GM23248 (cell line): ENCODE measurements at regions not wholly inside any gene's neighbourhood (a gene's known extent, or its start where the extent isn't known, plus 50 kb on each side); places are given as distances from the start of the nearest gene placed in this dataset.

Source experiments
- DNase-seq: peaks from one replicate; pipeline ENCODE4 v3.0.0-alpha.2; 2015
- H2AFZ ChIP-seq: fragments of 200-600 bp; sonication (generic); 2 replicates; pipeline ENCODE4 v1.6.1; 2016; ENCODE audit warnings: antibody characterized with exemption
- H3F3A ChIP-seq: fragments of 200-600 bp; sonication (generic); 2 replicates; pipeline ENCODE4 v1.6.1; 2016; ENCODE audit warnings: mild to moderate bottlenecking, antibody characterized with exemption, mixed run types; ENCODE audit not compliant: insufficient read depth
- H3K27ac ChIP-seq: fragments of 200-600 bp; sonication (generic); 2 replicates; pipeline ENCODE4 v1.5.1; 2016; ENCODE audit warnings: mild to moderate bottlenecking
- H3K27me3 ChIP-seq: fragments of 200-600 bp; sonication (generic); replicated peaks from 2 replicates; pipeline ENCODE4 v1.6.1; 2016; ENCODE audit warnings: mild to moderate bottlenecking; ENCODE audit not compliant: insufficient read depth
- H3K36me3 ChIP-seq: fragments of 200-600 bp; sonication (generic); 2 replicates; pipeline ENCODE4 v1.6.1; 2016; ENCODE audit warnings: low read depth, mild to moderate bottlenecking
- H3K4me1 ChIP-seq: fragments of 200-600 bp; sonication (generic); 2 replicates; pipeline ENCODE4 v1.6.1; 2016; ENCODE audit warnings: mild to moderate bottlenecking; ENCODE audit not compliant: insufficient read depth
- H3K4me2 ChIP-seq: fragments of 200-600 bp; sonication (generic); one replicate; pipeline ENCODE4 v1.6.1; 2016; ENCODE audit warnings: mild to moderate bottlenecking; ENCODE audit not compliant: unreplicated experiment
- H3K4me3 ChIP-seq: fragments of 200-600 bp; sonication (generic); 2 replicates; pipeline ENCODE4 v1.5.1; 2016; ENCODE audit warnings: mild to moderate bottlenecking
- H3K79me2 ChIP-seq: fragments of 200-600 bp; sonication (generic); 2 replicates; pipeline ENCODE4 v1.6.1; 2016; ENCODE audit warnings: mild to moderate bottlenecking; ENCODE audit not compliant: insufficient read depth
- H3K9ac ChIP-seq: fragments of 200-600 bp; sonication (generic); 2 replicates; pipeline ENCODE4 v1.6.1; 2016; ENCODE audit warnings: mild to moderate bottlenecking
- H3K9me2 ChIP-seq: fragments of 200-600 bp; sonication (generic); 2 replicates; pipeline ENCODE4 v1.6.1; 2016; ENCODE audit warnings: mixed run types, mild to moderate bottlenecking, moderate library complexity; ENCODE audit not compliant: insufficient read depth
- H3K9me3 ChIP-seq: fragments of 200-600 bp; sonication (generic); one replicate; pipeline ENCODE4 v1.6.1; 2017; ENCODE audit warnings: low read depth
- H4K20me1 ChIP-seq: fragments of 200-600 bp; sonication (generic); 2 replicates; pipeline ENCODE4 v1.6.0; 2016; ENCODE audit not compliant: insufficient read depth
- EZH2 ChIP-seq: fragments of 200-600 bp; sonication (generic); IDR thresholded peaks from 2 replicates; pipeline ENCODE4 v1.6.1; 2018; ENCODE audit warnings: antibody characterized with exemption, mild to moderate bottlenecking; ENCODE audit not compliant: insufficient read depth, poor library complexity, severe bottlenecking
- EZH2phosphoT487 ChIP-seq: fragments of 200-600 bp; sonication (generic); IDR thresholded peaks from 2 replicates; pipeline ENCODE4 v1.6.1; 2018; ENCODE audit warnings: antibody characterized with exemption, moderate library complexity, mild to moderate bottlenecking, low read depth; ENCODE audit not compliant: insufficient read depth
- WGBS, 2 experiments: methylation state at CpG; one replicate each; pipeline ENCODE4 v1.1.6; 2015 to 2017; ENCODE audit warnings: low lambda C conversion rate in 2 of 2, low coverage in 1 of 2; ENCODE audit errors: missing lambda C conversion rate in 2 of 2; 5-methylcytosine and 5-hydroxymethylcytosine counted together
- in situ Hi-C: fragments of 300-500 bp; cut with MboI; formaldehyde crosslinking; loops from 2 replicates; pipeline ENCODE4 v1.15.0; 2020

DNA sequence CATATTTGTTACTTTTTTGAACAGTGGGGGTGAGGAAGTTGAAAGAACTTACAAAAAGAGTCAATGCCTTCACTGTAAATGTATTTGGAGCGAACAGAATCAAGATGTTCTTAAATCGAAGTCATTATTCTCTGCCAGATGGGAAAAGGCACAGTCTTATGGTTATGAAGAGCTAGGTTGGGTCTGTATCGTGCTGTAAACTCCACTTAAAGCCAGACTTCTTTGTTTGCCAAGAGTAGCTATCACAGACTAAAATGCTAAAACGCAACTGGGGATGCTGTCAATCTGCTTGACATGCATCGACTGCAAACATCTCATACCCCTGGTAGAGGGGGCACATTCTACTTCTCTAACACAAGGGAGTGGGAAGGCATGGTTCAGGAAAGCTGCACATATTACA lies 160.4 kb downstream of the DACT1 start:
- whole genome bisulfite sequencing, 2 experiments = 78 to 83% methylated on average over 5 of the region's 5 CpGs
- Histone ChIP-seq H3F3A (no peaks in the 10 kb centered on the region), H3K36me3 (no peaks in the 10 kb centered on the region)

GRCh38 chr14:58801086-58801485 lies 163.3 kb downstream of the DACT1 start:
- Histone ChIP-seq H3K4me1 (no peaks in the 10 kb centered on the region), H3F3A (no peaks in the 10 kb centered on the region), H3K9me2 (no peaks in the 10 kb centered on the region), H2AFZ (no peak overlapping the region), H3K36me3 (no peaks in the 10 kb centered on the region), H4K20me1 (no peaks in the 10 kb centered on the region), H3K79me2 (no peaks in the 10 kb centered on the region), H3K27ac (no peak overlapping the region), H3K4me3 (no peak overlapping the region), H3K9ac (no peak overlapping the region), H3K4me2 (no peak overlapping the region), H3K27me3 (no peaks in the 10 kb centered on the region; the same call in 1 of the 2 replicates), H3K9me3 (no peaks in the 10 kb centered on the region)
- TF ChIP-seq EZH2 (no peak), EZH2phosphoT487 (no peak)
- in situ Hi-C loops = no loop called here
- DNase-seq = no peak

More for the DNA sequence above, 160.4 kb downstream of the DACT1 start:
- Histone ChIP-seq H3K4me3 (no peak overlapping the region), H2AFZ (no peak overlapping the region), H3K4me2 (no peak overlapping the region), H3K9me3 (no peaks in the 10 kb centered on the region), H3K27me3 (no peaks in the 10 kb centered on the region; the same call in 1 of the 2 replicates), H3K79me2 (no peaks in the 10 kb centered on the region), H3K4me1 (no peaks in the 10 kb centered on the region), H4K20me1 (no peaks in the 10 kb centered on the region), H3K27ac (no peak overlapping the region), H3K9me2 (no peaks in the 10 kb centered on the region), H3K9ac (no peak overlapping the region)
- TF ChIP-seq EZH2phosphoT487 (no peak), EZH2 (no peak)
- no peak for DNase-seq
- in situ Hi-C loops = no loop called here

- DNase-seq = peak; percentile 62
- Histone ChIP-seq H4K20me1 (no peaks in the 10 kb centered on the region), H3F3A (no peaks in the 10 kb centered on the region), H3K4me1 (no peaks in the 10 kb centered on the region), H3K4me2 (no peak overlapping the region), H3K27me3 (no peaks in the 10 kb centered on the region), H3K79me2 (no peaks in the 10 kb centered on the region), H3K9me3 (no peaks in the 10 kb centered on the region), H2AFZ (no peak overlapping the region), H3K4me3 (no peak overlapping the region), H3K27ac (no peak overlapping the region), H3K9me2 (no peaks in the 10 kb centered on the region), H3K36me3 (no peaks in the 10 kb centered on the region), H3K9ac (no peak overlapping the region)
- in situ Hi-C loops = no loop called here
- WGBS, 2 experiments = 21% methylated on average over 4 of the region's 4 CpGs
- no peak for TF ChIP-seq EZH2phosphoT487
- TF ChIP-seq EZH2 = no peak
Observed at GRCh38 chr14:58805057-58805456, 167.3 kb downstream of the DACT1 start.

- no peak for TF ChIP-seq EZH2phosphoT487
- no peak for TF ChIP-seq EZH2
- H3K4me1 ChIP-seq = no peaks in the 10 kb centered on the region
- H3K27me3 ChIP-seq = no peaks in the 10 kb centered on the region
- H3K27ac ChIP-seq = no peak overlapping the region
- no peaks in the 10 kb centered on the region for H3F3A ChIP-seq
- 88 to 89% methylated on average over 6 of the region's 6 CpGs for WGBS, 2 experiments
- H3K4me2 ChIP-seq = no peak overlapping the region
- in situ Hi-C loops = no loop called here
- no peak for DNase-seq
- no peaks in the 10 kb centered on the region for H3K9me3 ChIP-seq
- H3K9me2 ChIP-seq = no peaks in the 10 kb centered on the region
- no peak overlapping the region for H3K9ac ChIP-seq
- no peak overlapping the region for H2AFZ ChIP-seq
- no peak overlapping the region for H3K4me3 ChIP-seq
- no peaks in the 10 kb centered on the region for H3K36me3 ChIP-seq
- no peaks in the 10 kb centered on the region for H4K20me1 ChIP-seq
- no peaks in the 10 kb centered on the region for H3K79me2 ChIP-seq
Observed at GRCh38 chr14:58805605-58806409, 168.0 kb downstream of the DACT1 start.

GRCh38 chr14:58807191-58807590 lies 169.4 kb downstream of the DACT1 start:
- H3K4me2 ChIP-seq = no peak overlapping the region
- H3K27ac ChIP-seq = no peak overlapping the region
- H4K20me1 ChIP-seq = no peaks in the 10 kb centered on the region
- no peaks in the 10 kb centered on the region for H3K36me3 ChIP-seq
- no peaks in the 10 kb centered on the region for H3K79me2 ChIP-seq
- no peak overlapping the region for H3K4me3 ChIP-seq
- no peaks in the 10 kb centered on the region for H3F3A ChIP-seq
- TF ChIP-seq EZH2phosphoT487 = no peak
- no peak for TF ChIP-seq EZH2
- H2AFZ ChIP-seq = no peak overlapping the region
- no peak overlapping the region for H3K9ac ChIP-seq
- no peak for DNase-seq
- in situ Hi-C loops = no loop called here
- no peaks in the 10 kb centered on the region for H3K9me3 ChIP-seq
- H3K4me1 ChIP-seq = no peaks in the 10 kb centered on the region
- H3K27me3 ChIP-seq = no peaks in the 10 kb centered on the region
- no peaks in the 10 kb centered on the region for H3K9me2 ChIP-seq
